22Rv1 (cell line): ENCODE measurements at regions not wholly inside any gene's neighbourhood (a gene's known extent, or its start where the extent isn't known, plus 50 kb on each side); places are given as distances from the start of the nearest gene placed in this dataset.

Experiments used
- H3K27ac ChIP-seq: fragments of 450-650 bp; 2 replicates; pipeline ENCODE4 v1.5.1; 2017
- ZFX ChIP-seq: fragments of 450-650 bp; IDR thresholded peaks from 2 replicates; pipeline ENCODE4 v1.6.1; 2017; ENCODE audit warnings: antibody characterized with exemption, borderline replicate concordance
- TF ChIP-seq, protein P1 (sequence below): fragments of 450-650 bp; IDR thresholded peaks from 2 replicates; pipeline ENCODE4 v1.5.1; 2017; ENCODE audit warnings: mild to moderate bottlenecking

DNA sequence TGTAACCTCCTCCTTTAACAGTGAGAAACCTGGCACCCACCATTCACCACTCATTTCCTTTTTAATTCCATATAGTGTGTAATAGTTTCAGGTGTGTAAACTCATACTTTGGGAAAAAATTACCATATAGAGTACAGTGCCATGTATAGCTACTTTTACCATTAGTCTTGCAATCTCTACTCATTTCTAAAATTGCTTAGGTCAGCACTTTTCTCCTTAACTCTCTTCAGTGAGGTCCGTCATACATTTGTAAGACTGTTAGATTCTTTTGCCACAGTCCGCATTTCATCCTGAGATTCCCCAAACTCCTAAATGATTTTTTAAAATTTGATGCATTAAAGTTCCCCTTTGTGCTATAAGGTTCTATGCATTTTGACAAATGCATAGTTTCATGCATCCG lies 238.3 kb upstream of the ATP10A start:
- no peak for TF ChIP-seq ZFX
- TF ChIP-seq, protein P1, sequence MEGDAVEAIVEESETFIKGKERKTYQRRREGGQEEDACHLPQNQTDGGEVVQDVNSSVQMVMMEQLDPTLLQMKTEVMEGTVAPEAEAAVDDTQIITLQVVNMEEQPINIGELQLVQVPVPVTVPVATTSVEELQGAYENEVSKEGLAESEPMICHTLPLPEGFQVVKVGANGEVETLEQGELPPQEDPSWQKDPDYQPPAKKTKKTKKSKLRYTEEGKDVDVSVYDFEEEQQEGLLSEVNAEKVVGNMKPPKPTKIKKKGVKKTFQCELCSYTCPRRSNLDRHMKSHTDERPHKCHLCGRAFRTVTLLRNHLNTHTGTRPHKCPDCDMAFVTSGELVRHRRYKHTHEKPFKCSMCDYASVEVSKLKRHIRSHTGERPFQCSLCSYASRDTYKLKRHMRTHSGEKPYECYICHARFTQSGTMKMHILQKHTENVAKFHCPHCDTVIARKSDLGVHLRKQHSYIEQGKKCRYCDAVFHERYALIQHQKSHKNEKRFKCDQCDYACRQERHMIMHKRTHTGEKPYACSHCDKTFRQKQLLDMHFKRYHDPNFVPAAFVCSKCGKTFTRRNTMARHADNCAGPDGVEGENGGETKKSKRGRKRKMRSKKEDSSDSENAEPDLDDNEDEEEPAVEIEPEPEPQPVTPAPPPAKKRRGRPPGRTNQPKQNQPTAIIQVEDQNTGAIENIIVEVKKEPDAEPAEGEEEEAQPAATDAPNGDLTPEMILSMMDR = no peak

DNA sequence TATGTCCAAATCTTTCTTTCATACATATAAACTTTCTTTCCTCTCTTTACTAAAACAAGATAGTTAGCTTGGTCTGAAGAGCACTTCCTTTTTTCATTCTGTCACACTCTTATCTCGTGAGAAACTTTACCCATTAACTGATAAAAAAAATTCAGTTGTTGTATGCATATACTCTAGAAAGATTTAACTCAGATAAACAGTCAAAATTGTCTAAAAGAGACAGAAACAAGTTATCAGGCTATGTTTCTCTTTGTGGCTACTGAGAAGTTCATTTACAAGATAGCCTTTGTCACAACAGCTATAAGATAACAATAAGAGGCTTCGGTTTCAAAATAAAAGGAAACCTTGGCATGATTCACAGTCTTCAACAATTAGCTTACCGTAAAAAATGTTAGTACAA lies 235.7 kb upstream of the ATP10A start:
- no peak overlapping the region for H3K27ac ChIP-seq
- TF ChIP-seq, protein P1 = no peak
- no peak for TF ChIP-seq ZFX

More for the DNA sequence above, 238.3 kb upstream of the ATP10A start:
- H3K27ac ChIP-seq = no peak overlapping the region

DNA sequence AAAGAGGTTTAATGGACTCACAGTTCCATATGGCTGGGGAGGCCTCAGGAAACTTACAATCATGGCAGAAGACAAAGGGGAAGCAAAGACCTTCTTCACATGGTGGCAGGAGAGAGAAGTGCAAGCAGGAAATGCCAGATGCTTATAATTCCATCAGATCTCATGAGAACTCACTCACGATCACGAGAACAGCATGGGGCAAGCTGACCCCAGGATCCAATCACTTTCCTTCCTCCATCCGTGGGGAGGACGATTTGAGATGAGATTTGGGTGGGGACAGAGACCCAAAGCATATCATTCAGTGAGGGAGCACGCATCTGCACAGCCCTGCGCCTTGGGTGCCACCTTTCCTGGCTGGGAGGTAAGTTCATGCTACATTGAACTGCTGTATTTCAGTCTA lies 234.1 kb upstream of the ATP10A start:
- H3K27ac ChIP-seq = no peak overlapping the region
- TF ChIP-seq, protein P1 = no peak
- no peak for TF ChIP-seq ZFX

DNA sequence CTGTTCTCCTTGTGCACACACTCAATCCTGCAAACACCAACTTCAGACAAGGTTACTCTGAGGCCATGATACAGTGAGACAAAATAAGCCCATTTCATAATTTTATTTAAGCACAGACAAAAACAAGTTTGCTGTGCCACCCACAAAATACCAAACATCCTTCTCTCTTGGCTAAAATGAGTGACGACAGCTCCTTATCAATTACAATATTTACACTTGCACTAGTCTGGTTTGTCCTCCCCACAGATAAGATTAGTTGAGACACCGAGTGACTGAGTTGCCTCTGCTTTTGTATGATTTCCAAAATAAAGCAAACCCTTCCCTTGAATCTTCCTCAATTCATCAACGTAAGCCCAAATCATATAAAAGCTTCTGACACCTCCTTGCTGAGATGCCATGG lies 233.5 kb upstream of the ATP10A start:
- TF ChIP-seq, protein P1 = no peak
- TF ChIP-seq ZFX = no peak
- no peak overlapping the region for H3K27ac ChIP-seq

DNA sequence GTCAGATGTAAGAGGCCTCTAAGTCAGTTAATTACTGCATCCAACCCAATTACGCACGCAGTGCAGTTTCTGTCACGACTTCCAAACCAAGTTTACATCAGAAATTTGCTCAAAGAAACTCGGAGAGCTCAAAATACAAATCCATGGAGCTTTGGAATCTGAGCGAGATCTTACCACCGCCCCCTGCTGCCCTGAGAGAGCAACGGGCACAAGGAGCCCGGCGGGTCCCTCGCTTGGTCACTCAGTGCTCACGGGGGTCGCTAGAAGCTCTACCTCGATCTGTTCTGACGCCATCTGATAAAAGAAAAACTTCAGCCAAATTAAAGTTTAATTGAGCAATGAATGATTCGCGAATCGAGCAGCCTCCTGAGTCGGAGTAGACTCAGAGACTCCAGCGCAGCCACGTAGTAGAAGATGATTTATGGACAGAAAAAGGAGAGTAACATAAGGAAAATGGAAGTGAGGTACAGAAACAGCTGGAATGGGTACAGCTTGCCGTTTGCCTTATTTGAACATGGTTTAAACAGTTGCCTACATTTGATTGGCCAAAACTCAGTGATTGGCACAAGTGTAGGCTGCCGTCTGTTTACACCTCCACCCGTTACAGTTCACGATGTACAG lies 232.7 kb upstream of the ATP10A start:
- no peak overlapping the region for H3K27ac ChIP-seq
- TF ChIP-seq, protein P1 = peak; percentile 76
- no peak for TF ChIP-seq ZFX

DNA sequence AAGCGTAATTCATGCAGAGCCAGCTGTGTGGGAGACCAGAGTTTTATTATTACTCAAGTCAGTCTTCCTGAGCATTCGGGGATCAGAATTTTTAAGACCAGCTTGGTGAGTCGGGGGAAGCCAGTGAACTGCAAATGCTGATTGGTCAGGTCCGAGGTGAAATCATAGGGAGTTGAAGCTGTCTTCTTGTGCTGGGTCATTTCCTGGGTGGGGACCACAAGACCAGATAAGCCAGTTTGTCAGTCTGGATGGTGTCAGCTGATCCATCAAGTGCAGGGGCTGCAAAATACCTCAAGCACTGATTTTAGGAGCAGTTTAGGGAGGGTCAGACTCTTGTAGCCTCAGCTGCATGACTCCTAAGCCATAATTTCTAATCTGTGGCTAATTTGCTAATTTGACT lies 228.1 kb upstream of the ATP10A start:
- no peak overlapping the region for H3K27ac ChIP-seq
- TF ChIP-seq, protein P1 = no peak
- TF ChIP-seq ZFX = no peak

DNA sequence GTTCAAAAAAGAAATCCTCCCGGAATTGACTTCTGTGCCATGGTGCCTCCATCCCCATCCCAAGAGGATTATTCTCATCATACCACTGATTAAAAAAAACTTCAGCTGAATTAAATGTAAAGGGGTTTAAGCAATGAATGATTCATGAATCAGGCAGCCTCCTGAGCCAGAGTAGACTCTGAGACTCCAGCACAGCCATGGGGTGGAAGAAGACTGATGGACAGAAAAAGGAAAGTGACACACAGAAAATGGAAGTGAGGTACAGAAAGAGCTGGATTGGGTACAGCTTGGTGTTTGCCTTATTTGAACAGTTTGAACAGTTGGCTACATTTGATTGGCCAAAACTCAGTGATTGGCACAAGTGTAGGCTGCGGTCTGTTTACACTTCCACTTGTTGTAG lies 224.8 kb upstream of the ATP10A start:
- TF ChIP-seq ZFX = no peak
- no peak overlapping the region for H3K27ac ChIP-seq

DNA sequence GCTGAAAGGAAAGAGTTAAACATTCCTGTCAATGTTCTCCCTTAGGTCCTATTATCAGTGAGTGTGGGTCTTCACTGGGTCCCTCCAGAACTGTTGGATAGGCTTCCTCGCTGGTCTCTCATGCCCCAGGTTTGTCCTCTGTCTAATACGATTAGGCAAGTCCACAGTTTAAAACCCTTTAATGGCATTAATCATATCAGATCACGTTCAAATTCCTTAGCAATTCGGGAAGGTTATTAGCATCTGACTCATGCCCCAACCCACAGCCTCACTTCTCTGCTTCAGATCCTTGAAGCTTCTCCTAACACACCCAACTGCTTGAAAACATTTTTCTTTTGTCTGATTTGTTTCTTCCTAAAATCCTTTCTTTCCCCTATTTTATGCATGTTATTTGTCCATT lies 224.3 kb upstream of the ATP10A start:
- no peak overlapping the region for H3K27ac ChIP-seq
- TF ChIP-seq, protein P1 = no peak
- TF ChIP-seq ZFX = no peak
